HUES64 (cell line): ENCODE measurements at regions not wholly inside any gene's neighbourhood (a gene's known extent, or its start where the extent isn't known, plus 50 kb on each side); places are given as distances from the start of the nearest gene placed in this dataset.
"Not testable (repeated sequence)": the region's sequence is repeated elsewhere in the genome, so short reads cannot be mapped to it uniquely, and the experiment has no call there.

ENCODE experiments used
- H3K27ac ChIP-seq: 2 replicates; pipeline ENCODE4 v1.7.0; 2013; ENCODE audit warnings: low read depth, low read length, inconsistent platforms
- H3K27me3 ChIP-seq: 2 replicates; pipeline ENCODE4 v1.6.1; 2013; ENCODE audit warnings: mild to moderate bottlenecking, low read length; ENCODE audit not compliant: insufficient read depth
- H3K36me3 ChIP-seq: 2 replicates; pipeline ENCODE4 v1.6.1; 2013; ENCODE audit warnings: mild to moderate bottlenecking, low read length; ENCODE audit not compliant: insufficient read depth
- H3K4me1 ChIP-seq: 2 replicates; pipeline ENCODE4 v1.6.1; 2013; ENCODE audit warnings: mild to moderate bottlenecking, low read length, moderate library complexity; ENCODE audit not compliant: insufficient read depth
- H3K4me3 ChIP-seq: 2 replicates; pipeline ENCODE4 v1.5.1; 2013; ENCODE audit warnings: mild to moderate bottlenecking, low read length, moderate library complexity
- H3K9ac ChIP-seq: 2 replicates; pipeline ENCODE4 v1.6.1; 2013; ENCODE audit warnings: mild to moderate bottlenecking, low read depth, low read length
- H3K9me3 ChIP-seq: 2 replicates; pipeline ENCODE4 v1.6.1; 2013; ENCODE audit warnings: low read depth, low read length; ENCODE audit not compliant: insufficient read depth
- WGBS: fragments of 150-250, 120-280 bp; methylation state at CpG from one replicate; pipeline ENCODE4 v1.1.7; 2013; ENCODE audit warnings: missing lambda C conversion rate; 5-methylcytosine and 5-hydroxymethylcytosine counted together

DNA sequence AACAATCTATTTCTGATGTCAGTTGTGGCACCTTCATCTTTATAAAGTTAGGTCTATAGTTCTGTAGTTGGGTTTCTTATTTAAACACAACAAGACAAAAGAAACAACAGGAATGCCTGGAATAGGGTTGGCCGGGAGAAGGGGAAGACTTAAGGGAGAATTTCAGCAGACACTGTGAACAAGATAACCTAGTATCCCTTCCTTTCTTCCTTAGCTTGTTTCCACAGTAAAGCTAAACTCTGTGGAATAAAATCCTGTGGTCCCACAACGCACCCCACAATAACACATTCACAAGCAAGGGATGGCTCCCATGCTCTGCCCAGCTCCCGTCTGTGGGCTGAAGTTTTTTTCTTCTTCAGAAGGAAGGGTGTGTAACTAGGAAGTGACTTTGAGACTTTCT, 124.9 kb upstream of the SMARCA2 start:
- 73% methylated on average over 2 of the region's 3 CpGs for WGBS
- no peaks in the 10 kb centered on the region for H3K27me3 ChIP-seq
- H3K9ac ChIP-seq, result no peak overlapping the region
- no peaks in the 10 kb centered on the region for H3K9me3 ChIP-seq
- H3K4me1 ChIP-seq, result no peaks in the 10 kb centered on the region
- no peak overlapping the region for H3K4me3 ChIP-seq
- no peaks in the 10 kb centered on the region for H3K36me3 ChIP-seq
- no peak overlapping the region for H3K27ac ChIP-seq

DNA sequence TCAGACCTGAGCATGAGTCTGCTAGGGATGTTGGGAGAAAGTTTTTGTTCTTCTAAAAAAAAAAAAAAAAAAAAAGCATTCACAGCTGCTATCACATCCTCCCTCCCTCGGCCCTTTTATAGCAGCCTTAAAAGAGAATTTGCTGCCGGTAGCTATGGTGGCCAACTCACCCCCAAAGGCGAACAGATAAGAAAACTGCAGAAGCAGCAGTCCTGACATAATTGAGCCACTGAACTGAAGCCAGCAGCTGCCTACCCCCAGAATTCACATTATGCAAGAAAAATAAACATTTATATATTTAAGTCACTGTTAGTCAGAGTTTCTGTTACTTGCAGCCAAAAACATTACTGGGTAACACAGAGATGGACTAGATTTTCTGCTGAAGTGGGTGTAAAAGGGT, 124.3 kb upstream of the SMARCA2 start:
- Histone ChIP-seq H3K9me3 (no peaks in the 10 kb centered on the region), H3K36me3 (no peaks in the 10 kb centered on the region), H3K27ac (no peak overlapping the region), H3K27me3 (no peaks in the 10 kb centered on the region), H3K9ac (no peak overlapping the region), H3K4me3 (no peak overlapping the region), H3K4me1 (no peaks in the 10 kb centered on the region)
- WGBS, result 85% methylated on average over 3 of the region's 3 CpGs

DNA sequence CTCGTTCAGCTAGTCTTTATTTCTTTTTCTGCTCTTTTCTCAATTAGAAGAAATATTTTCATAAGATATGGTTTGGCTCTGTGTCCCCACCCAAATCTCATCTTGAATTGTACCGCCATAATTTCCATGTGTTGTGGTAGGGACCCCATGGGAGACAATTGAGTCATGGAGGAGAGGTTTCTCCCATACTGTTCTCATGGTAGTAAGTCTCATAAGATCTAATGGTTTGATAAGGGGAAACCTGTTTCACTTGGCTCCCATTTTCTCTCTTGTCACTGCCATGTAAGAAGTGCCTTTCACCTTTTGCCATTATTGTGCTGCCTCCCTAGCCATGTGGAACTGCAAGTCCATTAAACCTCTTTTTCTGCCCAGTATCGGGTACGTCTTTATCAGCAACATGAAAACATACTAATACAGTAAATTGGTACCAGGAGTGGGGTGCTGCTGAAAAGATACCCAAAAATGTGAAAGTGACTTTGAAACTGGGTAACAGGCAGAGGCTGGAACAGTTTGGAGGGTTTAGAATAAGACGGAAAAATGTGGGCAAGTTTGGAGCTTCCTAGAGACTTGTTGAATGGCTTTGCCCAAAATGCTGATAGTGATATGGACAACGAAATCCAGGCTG, 112.0 kb upstream of the SMARCA2 start:
- H3K36me3 ChIP-seq, H3K4me1 ChIP-seq, H3K27ac ChIP-seq, H3K9ac ChIP-seq, H3K27me3 ChIP-seq, H3K4me3 ChIP-seq: not testable (repeated sequence)
- WGBS, result 95% methylated on average over 6 of the region's 6 CpGs
- peaks cover 34% of the 10 kb centered on the region for H3K9me3 ChIP-seq

DNA sequence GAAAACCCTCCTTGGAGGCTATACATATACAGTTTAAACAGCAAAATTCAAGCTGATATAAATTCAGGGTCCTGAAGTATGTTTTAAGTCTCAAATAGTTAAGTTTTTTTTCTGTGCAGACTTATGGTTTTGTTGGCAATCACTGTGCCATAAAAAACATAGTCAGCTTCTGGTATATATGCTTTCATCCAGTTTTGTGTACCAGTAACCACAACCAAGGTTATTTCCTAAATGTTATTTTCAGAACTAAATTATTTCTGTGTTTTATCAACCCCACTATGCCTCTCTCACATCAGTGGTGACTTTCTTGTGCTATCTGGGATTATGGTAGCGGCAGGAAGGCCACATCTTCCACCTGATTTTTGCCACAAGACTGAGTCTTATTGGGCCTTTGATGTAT, 107.7 kb upstream of the SMARCA2 start:
- Histone ChIP-seq H3K4me3 (no peak overlapping the region), H3K27ac (no peak overlapping the region), H3K9ac (no peak overlapping the region), H3K9me3 (peaks cover 15% of the 10 kb centered on the region), H3K4me1 (peaks cover 3% of the 10 kb centered on the region; the same call in 1 of the 2 replicates), H3K36me3 (no peaks in the 10 kb centered on the region), H3K27me3 (no peaks in the 10 kb centered on the region)
- WGBS, result 90% methylated on average over 1 of the region's 1 CpG

- H3K9ac ChIP-seq, result no peak overlapping the region
- H3K9me3 ChIP-seq, result no peaks in the 10 kb centered on the region
- no peaks in the 10 kb centered on the region for H3K27me3 ChIP-seq
- H3K27ac ChIP-seq, result no peak overlapping the region
- no CpG with 5 or more reads among the region's 2 CpGs for WGBS
- H3K4me1 ChIP-seq, result peaks cover 3% of the 10 kb centered on the region; the same call in 1 of the 2 replicates
- no peaks in the 10 kb centered on the region for H3K36me3 ChIP-seq
- H3K4me3 ChIP-seq, result no peak overlapping the region
Observed at GRCh38 chr9:1909322-1909721, 105.8 kb upstream of the SMARCA2 start.

DNA sequence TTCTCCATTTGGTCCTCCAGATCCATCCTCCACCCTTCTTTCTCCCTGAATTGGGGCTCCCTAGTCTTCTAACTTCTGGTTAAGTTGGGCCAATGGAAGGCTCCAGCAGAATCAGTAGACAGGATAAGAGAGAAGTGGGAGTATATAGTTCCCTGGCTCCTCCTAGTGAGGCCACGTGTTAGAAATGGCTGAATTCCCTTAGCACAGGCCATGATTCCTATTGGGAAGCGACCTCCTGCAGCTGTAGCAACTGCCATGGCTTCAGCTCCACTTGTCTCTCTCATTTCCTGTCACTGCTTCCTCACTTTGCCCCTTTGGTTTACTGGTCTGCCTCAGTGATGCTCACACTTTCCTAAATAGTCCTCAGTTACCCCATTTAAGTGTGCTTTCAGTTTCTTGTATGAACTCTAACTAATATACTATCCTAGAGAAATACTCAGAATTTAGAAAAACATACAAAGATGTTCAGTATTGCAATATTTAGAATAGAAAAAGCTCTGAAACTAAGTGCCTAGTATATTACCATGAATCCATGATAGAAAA, 104.8 kb upstream of the SMARCA2 start:
- H3K27me3 ChIP-seq, result no peaks in the 10 kb centered on the region
- no peak overlapping the region for H3K27ac ChIP-seq
- WGBS, result 56% methylated on average over 2 of the region's 2 CpGs
- no peaks in the 10 kb centered on the region for H3K36me3 ChIP-seq
- no peaks in the 10 kb centered on the region for H3K9me3 ChIP-seq
- H3K9ac ChIP-seq, result no peak overlapping the region
- H3K4me1 ChIP-seq, result peaks cover 3% of the 10 kb centered on the region; the same call in 1 of the 2 replicates
- no peak overlapping the region for H3K4me3 ChIP-seq

DNA sequence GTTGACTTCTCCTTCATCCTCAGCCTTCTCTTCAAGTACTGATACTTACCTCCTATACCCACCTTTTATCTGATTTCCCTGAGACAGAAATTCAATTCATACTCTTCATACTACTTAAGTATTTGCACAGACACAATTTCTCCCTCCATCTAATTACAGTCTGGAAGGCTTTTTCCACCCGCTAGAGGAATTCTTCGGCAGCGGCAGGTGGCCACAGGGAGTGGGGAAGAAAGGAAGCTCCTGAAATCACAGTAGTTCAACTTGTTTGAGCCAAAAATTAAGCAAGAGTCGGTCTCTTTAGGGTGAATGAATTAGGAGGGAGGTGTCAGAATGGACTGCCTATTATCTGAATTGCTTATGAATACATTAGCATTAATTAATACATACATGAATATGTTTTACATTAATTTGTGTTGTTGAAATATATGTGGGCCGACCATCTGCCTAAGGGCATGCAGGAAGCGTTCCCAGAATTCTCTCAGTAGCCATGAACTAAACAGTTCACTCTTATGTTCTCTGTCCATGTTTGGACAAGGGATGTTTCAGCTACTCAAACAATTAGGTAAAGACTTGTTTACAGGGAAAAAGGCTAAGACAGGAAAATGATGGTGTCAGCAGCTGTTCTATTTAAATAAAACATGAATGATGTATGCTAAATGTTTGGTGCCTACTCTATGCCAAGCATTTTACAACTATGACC, 101.4 kb upstream of the SMARCA2 start:
- H3K4me1 ChIP-seq, result peaks cover 19% of the 10 kb centered on the region
- WGBS, result 92% methylated on average over 6 of the region's 6 CpGs

GRCh38 chr9:1916095-1916494, 99.1 kb upstream of the SMARCA2 start:
- Histone ChIP-seq H3K4me3 (no peak overlapping the region), H3K27me3 (no peaks in the 10 kb centered on the region), H3K36me3 (no peaks in the 10 kb centered on the region), H3K9ac (no peak overlapping the region), H3K9me3 (no peaks in the 10 kb centered on the region), H3K4me1 (peaks cover 19% of the 10 kb centered on the region), H3K27ac (no peak overlapping the region)
- 97% methylated on average over 6 of the region's 6 CpGs for WGBS

More for the DNA sequence above, 101.4 kb upstream of the SMARCA2 start:
- Histone ChIP-seq H3K27ac (no peak overlapping the region), H3K9ac (no peak overlapping the region), H3K27me3 (no peaks in the 10 kb centered on the region), H3K4me3 (no peak overlapping the region), H3K36me3 (no peaks in the 10 kb centered on the region), H3K9me3 (no peaks in the 10 kb centered on the region)

- H3K9ac ChIP-seq, result no peak overlapping the region
- H3K4me3 ChIP-seq, result no peak overlapping the region
- H3K4me1 ChIP-seq, result peaks cover 19% of the 10 kb centered on the region
- H3K36me3 ChIP-seq, result no peaks in the 10 kb centered on the region
- H3K9me3 ChIP-seq, result no peaks in the 10 kb centered on the region
- 92% methylated on average over 12 of the region's 12 CpGs for WGBS
- H3K27ac ChIP-seq, result no peak overlapping the region
- H3K27me3 ChIP-seq, result no peaks in the 10 kb centered on the region
Observed at GRCh38 chr9:1916655-1917054, 98.5 kb upstream of the SMARCA2 start.

DNA sequence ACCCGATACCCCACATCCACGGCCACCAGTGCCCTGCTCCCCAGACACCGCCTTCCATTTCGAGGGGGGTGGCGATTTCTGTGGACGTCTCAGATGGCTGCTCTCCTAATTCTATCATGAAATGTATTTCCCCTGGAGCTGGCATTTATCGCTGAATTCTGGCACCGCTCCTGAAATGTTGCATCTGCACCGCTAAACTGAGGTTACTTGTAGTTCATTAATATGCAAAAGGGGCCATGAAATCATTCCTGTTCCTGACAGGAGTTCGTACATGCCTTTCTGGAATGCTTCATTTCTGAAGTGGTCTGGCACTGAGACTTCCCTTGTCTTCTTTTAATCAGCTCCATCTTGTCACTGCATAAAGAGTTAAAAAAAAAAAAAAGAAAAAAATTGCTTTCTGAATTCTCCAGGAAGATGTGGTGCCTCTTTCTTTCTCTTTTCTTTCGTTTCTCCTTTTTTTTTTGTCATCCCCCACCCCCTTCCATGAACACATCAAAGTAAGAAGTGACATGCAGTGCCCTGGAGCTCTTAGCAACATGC, 97.7 kb upstream of the SMARCA2 start:
- Histone ChIP-seq H3K9ac (no peak overlapping the region), H3K27me3 (no peaks in the 10 kb centered on the region), H3K9me3 (no peaks in the 10 kb centered on the region), H3K4me1 (peaks cover 19% of the 10 kb centered on the region), H3K27ac (no peak overlapping the region), H3K36me3 (no peaks in the 10 kb centered on the region), H3K4me3 (no peak overlapping the region)
- 84% methylated on average over 11 of the region's 11 CpGs for WGBS

DNA sequence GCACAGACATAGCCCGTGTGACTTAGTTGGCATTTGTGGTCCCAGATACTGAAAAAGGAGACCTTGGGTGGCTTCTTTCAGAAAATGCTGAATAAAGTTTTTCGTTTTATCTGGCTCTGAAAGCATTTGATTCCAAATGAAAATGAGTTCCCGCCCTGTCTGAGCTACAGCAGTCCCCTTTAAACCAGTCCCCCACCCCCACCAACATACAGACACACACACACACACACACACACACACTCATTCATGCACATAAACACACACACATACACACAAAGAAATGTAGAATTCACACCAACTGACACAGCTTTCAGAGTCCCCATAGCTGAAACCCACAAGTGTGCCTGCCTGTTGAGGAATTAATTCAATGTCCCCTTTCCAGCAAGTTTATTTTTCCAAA, 97.0 kb upstream of the SMARCA2 start:
- H3K27me3 ChIP-seq, result no peaks in the 10 kb centered on the region
- H3K9ac ChIP-seq, result no peak overlapping the region
- H3K4me3 ChIP-seq, result no peak overlapping the region
- H3K27ac ChIP-seq, result no peak overlapping the region
- WGBS, result 81% methylated on average over 3 of the region's 3 CpGs
- H3K9me3 ChIP-seq, result no peaks in the 10 kb centered on the region
- no peaks in the 10 kb centered on the region for H3K36me3 ChIP-seq
- H3K4me1 ChIP-seq, result peaks cover 19% of the 10 kb centered on the region
